ENCODE measurements at regions not wholly inside any gene's neighbourhood (a gene's known extent, or its start where the extent isn't known, plus 50 kb on each side); places are given as distances from the start of the nearest gene placed in this dataset.

GRCh38 chr13:64488731-64489130 lies 2741.4 kb downstream of the PCDH9 start:
- TF ChIP-seq CTCF (IDR thresholded peaks at IDR 0.05) (no peak), POLR2AphosphoS5 (IDR thresholded peaks at IDR 0.05) (no peak), EP300 (IDR thresholded peaks at IDR 0.05) (no peak)

Measured in suprapubic skin (tissue), 4 donors.